Prostate gland (tissue), 2 donors: ENCODE measurements at regions not wholly inside any gene's neighbourhood (a gene's known extent, or its start where the extent isn't known, plus 50 kb on each side); places are given as distances from the start of the nearest gene placed in this dataset.

Experiments
- DNase-seq: peaks from one replicate; pipeline ENCODE4 v3.0.0-alpha.2; 2019; ENCODE audit warnings: low spot score
- H3K27ac ChIP-seq, 2 donors: fragments of 200-600 bp; sonication (generic); 2 replicates each; pipeline ENCODE4 v1.5.1; 2017 to 2019
- H3K27me3 ChIP-seq: fragments of 200-600 bp; sonication (generic); replicated peaks from 2 replicates; pipeline ENCODE4 v1.5.1; 2019; ENCODE audit not compliant: insufficient read depth
- H3K36me3 ChIP-seq, 2 donors: fragments of 200-600 bp; sonication (generic); 1 replicate in 1 of 2; 2 replicates in 1 of 2; pipeline versions ENCODE4 v1.5.1 to v1.8.1; 2017 to 2019
- H3K4me1 ChIP-seq: fragments of 200-600 bp; sonication (generic); replicated peaks from 2 replicates; pipeline ENCODE4 v1.5.1; 2019
- H3K4me3 ChIP-seq, 2 donors: fragments of 200-600 bp; sonication (generic); 2 replicates each; pipeline ENCODE4 v1.5.1; 2017 to 2019
- H3K9me3 ChIP-seq: fragments of 200-600 bp; sonication (generic); 2 replicates; pipeline ENCODE4 v1.5.1; 2017
- POLR2A ChIP-seq: fragments of 450-650 bp; IDR thresholded peaks from one replicate; pipeline ENCODE4 v1.6.1; 2016; ENCODE audit warnings: antibody characterized with exemption, mild to moderate bottlenecking
- POLR2AphosphoS5 ChIP-seq: sonication (generic); formaldehyde crosslinking; IDR thresholded peaks from one replicate; pipeline ENCODE4 v1.6.1; 2017; ENCODE audit warnings: antibody characterized with exemption
- WGBS: methylation state at CpG from one replicate; pipeline ENCODE4 v1.1.5; 2018; 5-methylcytosine and 5-hydroxymethylcytosine counted together
- intact Hi-C: fragments of 100-400 bp; cut with DNase I; formaldehyde crosslinking; loops from one replicate; pipeline ENCODE4 v1.14.2; 2022
- TF ChIP-seq, protein P1 (sequence below), 4 experiments: fragments of 200-600 bp in 2 of 4; fragments of 450-650 bp in 2 of 4; sonication (generic) in 2 of 4; IDR thresholded peaks; 1 replicate in 3 of 4; 2 replicates in 1 of 4; pipeline ENCODE4 v1.5.1; 2016 to 2019; ENCODE audit warnings: antibody characterized with exemption in 4 of 4, mild to moderate bottlenecking in 2 of 4, moderate library complexity in 2 of 4

- no peaks in the 10 kb centered on the region for H3K4me1 ChIP-seq
- H3K9me3 ChIP-seq = no peaks in the 10 kb centered on the region
- WGBS = 86% methylated on average over 2 of the region's 2 CpGs
- TF ChIP-seq, protein P1, sequence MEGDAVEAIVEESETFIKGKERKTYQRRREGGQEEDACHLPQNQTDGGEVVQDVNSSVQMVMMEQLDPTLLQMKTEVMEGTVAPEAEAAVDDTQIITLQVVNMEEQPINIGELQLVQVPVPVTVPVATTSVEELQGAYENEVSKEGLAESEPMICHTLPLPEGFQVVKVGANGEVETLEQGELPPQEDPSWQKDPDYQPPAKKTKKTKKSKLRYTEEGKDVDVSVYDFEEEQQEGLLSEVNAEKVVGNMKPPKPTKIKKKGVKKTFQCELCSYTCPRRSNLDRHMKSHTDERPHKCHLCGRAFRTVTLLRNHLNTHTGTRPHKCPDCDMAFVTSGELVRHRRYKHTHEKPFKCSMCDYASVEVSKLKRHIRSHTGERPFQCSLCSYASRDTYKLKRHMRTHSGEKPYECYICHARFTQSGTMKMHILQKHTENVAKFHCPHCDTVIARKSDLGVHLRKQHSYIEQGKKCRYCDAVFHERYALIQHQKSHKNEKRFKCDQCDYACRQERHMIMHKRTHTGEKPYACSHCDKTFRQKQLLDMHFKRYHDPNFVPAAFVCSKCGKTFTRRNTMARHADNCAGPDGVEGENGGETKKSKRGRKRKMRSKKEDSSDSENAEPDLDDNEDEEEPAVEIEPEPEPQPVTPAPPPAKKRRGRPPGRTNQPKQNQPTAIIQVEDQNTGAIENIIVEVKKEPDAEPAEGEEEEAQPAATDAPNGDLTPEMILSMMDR (IDR thresholded peaks at IDR 0.05) = no peak
- no peak for TF ChIP-seq POLR2A
- TF ChIP-seq POLR2AphosphoS5 = no peak
- no peaks in the 10 kb centered on the region for H3K36me3 ChIP-seq
- no peak overlapping the region for H3K27ac ChIP-seq
- intact Hi-C loops = no loop called here
- no peak overlapping the region for H3K4me3 ChIP-seq
- no peaks in the 10 kb centered on the region for H3K27me3 ChIP-seq
- DNase-seq = no peak
These were observed 233.9 kb upstream of the SGCD start for GRCh38 chr5:156093024-156093423.

DNA sequence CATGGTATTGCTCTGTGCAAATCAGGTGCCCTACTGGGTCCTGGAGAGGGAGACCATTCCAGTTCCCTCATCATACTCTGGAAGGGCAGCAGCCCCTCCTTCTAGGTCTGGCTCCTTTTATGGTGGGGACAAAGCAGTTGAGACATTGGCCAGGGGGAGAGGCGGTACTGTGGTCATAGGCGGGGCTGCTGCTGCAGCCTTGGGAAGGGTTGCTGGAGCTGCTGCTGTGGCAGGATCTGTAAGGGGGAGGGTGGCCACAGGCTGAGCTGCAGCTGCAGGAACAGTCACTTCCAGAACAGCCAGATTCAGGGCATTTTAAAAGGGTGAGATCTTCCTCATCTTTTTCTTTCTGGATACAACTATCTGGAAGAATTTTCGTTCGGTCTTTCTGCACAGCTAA lies 233.0 kb upstream of the SGCD start:
- DNase-seq = no peak
- Histone ChIP-seq H3K4me1 (no peaks in the 10 kb centered on the region), H3K9me3 (no peaks in the 10 kb centered on the region), H3K36me3 (no peaks in the 10 kb centered on the region), H3K4me3 (no peak overlapping the region), H3K27me3 (no peaks in the 10 kb centered on the region), H3K27ac (no peak overlapping the region)
- intact Hi-C loops = no loop called here
- 85% methylated on average over 4 of the region's 4 CpGs for WGBS
- no peak for TF ChIP-seq POLR2A
- TF ChIP-seq, protein P1 (IDR thresholded peaks at IDR 0.05) = no peak
- no peak for TF ChIP-seq POLR2AphosphoS5

- no peaks in the 10 kb centered on the region for H3K4me1 ChIP-seq
- TF ChIP-seq POLR2AphosphoS5 = no peak
- no peak for TF ChIP-seq POLR2A
- TF ChIP-seq, protein P1 (IDR thresholded peaks at IDR 0.05) = no peak
- no peak overlapping the region for H3K27ac ChIP-seq
- no peak overlapping the region for H3K4me3 ChIP-seq
- no peaks in the 10 kb centered on the region for H3K9me3 ChIP-seq
- intact Hi-C loops = no loop called here
- 68% methylated on average over 3 of the region's 3 CpGs for WGBS
- H3K27me3 ChIP-seq = no peaks in the 10 kb centered on the region
- DNase-seq = no peak
- H3K36me3 ChIP-seq = no peaks in the 10 kb centered on the region
These were observed 231.2 kb upstream of the SGCD start for GRCh38 chr5:156095709-156096241.

GRCh38 chr5:156096259-156096658 lies 230.7 kb upstream of the SGCD start:
- no peaks in the 10 kb centered on the region for H3K36me3 ChIP-seq
- no peaks in the 10 kb centered on the region for H3K27me3 ChIP-seq
- no peaks in the 10 kb centered on the region for H3K4me1 ChIP-seq
- TF ChIP-seq, protein P1 (IDR thresholded peaks at IDR 0.05) = no peak
- TF ChIP-seq POLR2AphosphoS5 (no peak), POLR2A (no peak)
- intact Hi-C loops = no loop called here
- no peaks in the 10 kb centered on the region for H3K9me3 ChIP-seq
- no peak overlapping the region for H3K4me3 ChIP-seq
- DNase-seq = no peak
- H3K27ac ChIP-seq = no peak overlapping the region
- WGBS = 71% methylated on average over 1 of the region's 1 CpG

GRCh38 chr5:156103155-156103885 lies 223.6 kb upstream of the SGCD start:
- no peak for TF ChIP-seq POLR2A
- TF ChIP-seq, protein P1 (IDR thresholded peaks at IDR 0.05) = no peak
- TF ChIP-seq POLR2AphosphoS5 = no peak
- intact Hi-C loops = no loop called here
- 96% methylated on average over 2 of the region's 2 CpGs for WGBS

More at GRCh38 chr5:156103155-156103885, 223.6 kb upstream of the SGCD start:
- Histone ChIP-seq H3K27ac (no peak overlapping the region), H3K4me3 (no peak overlapping the region), H3K4me1 (no peaks in the 10 kb centered on the region), H3K27me3 (no peaks in the 10 kb centered on the region), H3K36me3 (no peaks in the 10 kb centered on the region), H3K9me3 (no peaks in the 10 kb centered on the region)
- DNase-seq = no peak
